Endothelial cell of hepatic sinusoid (primary cell): ENCODE measurements at regions not wholly inside any gene's neighbourhood (a gene's known extent, or its start where the extent isn't known, plus 50 kb on each side); places are given as distances from the start of the nearest gene placed in this dataset.

Experiments used
- in situ Hi-C: cut with HindIII; loops from 2 replicates; pipeline ENCODE4 v1.10.0; 2017; ENCODE audit warnings: low sequenced_read_pairs

- in situ Hi-C loops: no loop called here
These were observed 189.8 kb upstream of the BRINP1 start for GRCh38 chr9:119559056-119559455.

GRCh38 chr9:119556129-119556875 is 187.1 kb upstream of the BRINP1 start:
- in situ Hi-C loops: no loop called here

- in situ Hi-C loops: no loop called here
These were observed 175.3 kb upstream of the BRINP1 start for GRCh38 chr9:119544492-119544891.

- in situ Hi-C loops: no loop called here
These were observed 167.9 kb upstream of the BRINP1 start for GRCh38 chr9:119537138-119537537.

- in situ Hi-C loops: loop anchor here (5.0 kb wide), 1 partner anchor 71 kb away; no protein-coding TSS in a partner anchor
These were observed 164.3 kb upstream of the BRINP1 start for GRCh38 chr9:119533504-119533903.

GRCh38 chr9:119526698-119527097 is 157.5 kb upstream of the BRINP1 start:
- in situ Hi-C loops: no loop called here

GRCh38 chr9:119523508-119523907 is 154.3 kb upstream of the BRINP1 start:
- in situ Hi-C loops: no loop called here

GRCh38 chr9:119522381-119522780 is 153.1 kb upstream of the BRINP1 start:
- in situ Hi-C loops: no loop called here

GRCh38 chr9:119509291-119509905 is 140.2 kb upstream of the BRINP1 start:
- in situ Hi-C loops: no loop called here

GRCh38 chr9:119501374-119501773 is 132.1 kb upstream of the BRINP1 start:
- in situ Hi-C loops: no loop called here

- in situ Hi-C loops: no loop called here
These were observed 131.0 kb upstream of the BRINP1 start for GRCh38 chr9:119500072-119500771.

GRCh38 chr9:119487118-119487827 is 118.0 kb upstream of the BRINP1 start:
- in situ Hi-C loops: no loop called here

- in situ Hi-C loops: no loop called here
These were observed 113.9 kb upstream of the BRINP1 start for GRCh38 chr9:119483153-119483552.

- in situ Hi-C loops: no loop called here
These were observed 108.0 kb upstream of the BRINP1 start for GRCh38 chr9:119477197-119477596.

GRCh38 chr9:119458068-119458467 is 88.8 kb upstream of the BRINP1 start:
- in situ Hi-C loops: no loop called here

GRCh38 chr9:119453980-119454379 is 84.7 kb upstream of the BRINP1 start:
- in situ Hi-C loops: no loop called here

- in situ Hi-C loops: no loop called here
These were observed 84.3 kb upstream of the BRINP1 start for GRCh38 chr9:119453490-119453911.

GRCh38 chr9:119451426-119451825 is 82.2 kb upstream of the BRINP1 start:
- in situ Hi-C loops: no loop called here

GRCh38 chr9:119443179-119443578 is 73.9 kb upstream of the BRINP1 start:
- in situ Hi-C loops: no loop called here

- in situ Hi-C loops: no loop called here
These were observed 72.6 kb upstream of the BRINP1 start for GRCh38 chr9:119441832-119442231.

- in situ Hi-C loops: no loop called here
These were observed 72.1 kb upstream of the BRINP1 start for GRCh38 chr9:119441338-119441737.
